CD4-positive, alpha-beta T cell (primary cell): ENCODE measurements at regions not wholly inside any gene's neighbourhood (a gene's known extent, or its start where the extent isn't known, plus 50 kb on each side); places are given as distances from the start of the nearest gene placed in this dataset.
A peak's percentile ranks its signal among the peaks of the same experiment; 100 is the strongest.

ENCODE experiments used
- ATAC-seq: fragments of 200-7000 bp; cut with Tn5 transposase; one replicate; pipeline ENCODE4 v1.10.0; 2022; ENCODE audit warnings: mild to moderate bottlenecking; ENCODE audit not compliant: poor library complexity
- CTCF ChIA-PET: fragments of 350-600 bp; sonication (Branson Sonifier 250); formaldehyde crosslinking; loops from one replicate; lab custom pipeline; 2021; ENCODE audit warnings: antibody characterized with exemption, inconsistent platforms; lab: Charles Lee
- POLR2A ChIA-PET: fragments of 350-600 bp; sonication (Branson Sonifier 250); formaldehyde crosslinking; loops from one replicate; lab custom pipeline; 2021; ENCODE audit warnings: antibody characterized with exemption, inconsistent platforms; lab: Charles Lee
- DNase-seq, 14 experiments: peaks; one replicate each; pipeline ENCODE4 v3.0.0-alpha.2; 2013 to 2020; ENCODE audit warnings: mixed read lengths in 2 of 14
- H3K27ac ChIP-seq, 2 donors: one replicate each; pipeline versions ENCODE4 v1.5.1 to v1.7.0; 2013; ENCODE audit warnings: low read length in 2 of 2, low read depth in 1 of 2, mild to moderate bottlenecking in 1 of 2
- H3K27me3 ChIP-seq, 2 experiments: 1 replicate in 1 of 2; 2 replicates in 1 of 2; pipeline versions ENCODE4 v1.6.1 to v1.7.0; 2013; ENCODE audit warnings: low read length in 2 of 2, control low read depth in 1 of 2, mild to moderate bottlenecking in 1 of 2, moderate library complexity in 1 of 2; ENCODE audit not compliant: insufficient read depth in 2 of 2, control insufficient read depth in 1 of 2
- H3K36me3 ChIP-seq: one replicate; pipeline ENCODE4 v1.6.1; 2013; ENCODE audit warnings: low read length, control low read depth; ENCODE audit not compliant: insufficient read depth
- H3K4me1 ChIP-seq: one replicate; pipeline ENCODE4 v1.6.1; 2013; ENCODE audit warnings: low read length, control low read depth; ENCODE audit not compliant: insufficient read depth
- H3K4me3 ChIP-seq: one replicate; pipeline ENCODE4 v1.5.1; 2013; ENCODE audit warnings: mild to moderate bottlenecking, low read length, moderate library complexity
- H3K9me3 ChIP-seq, 2 experiments: 1 replicate in 1 of 2; 2 replicates in 1 of 2; pipeline versions ENCODE4 v1.6.1 to v1.7.0; 2013; ENCODE audit warnings: low read length in 2 of 2, mild to moderate bottlenecking in 2 of 2, control low read depth in 1 of 2, moderate library complexity in 1 of 2; ENCODE audit not compliant: control insufficient read depth in 1 of 2, insufficient read depth in 1 of 2
- H3K27ac Mint-ChIP-seq: one replicate; pipeline ENCODE4 v1.8.0; 2020; ENCODE audit warnings: mixed read lengths
- H3K27me3 Mint-ChIP-seq: one replicate; pipeline ENCODE4 v1.8.0; 2021; ENCODE audit warnings: mixed read lengths
- H3K36me3 Mint-ChIP-seq: one replicate; pipeline ENCODE4 v1.8.0; 2021; ENCODE audit warnings: low read depth, mixed read lengths
- H3K4me1 Mint-ChIP-seq: one replicate; pipeline ENCODE4 v1.8.0; 2021; ENCODE audit warnings: low read depth, mixed read lengths
- H3K4me3 Mint-ChIP-seq: one replicate; pipeline ENCODE4 v1.8.0; 2020; ENCODE audit warnings: mild to moderate bottlenecking, mixed read lengths
- H3K9me3 Mint-ChIP-seq: one replicate; pipeline ENCODE4 v1.8.0; 2020; ENCODE audit warnings: mixed read lengths
- CTCF ChIP-seq: fragments of 200-600 bp; IDR thresholded peaks from one replicate; pipeline ENCODE4 v1.8.0; 2022; ENCODE audit warnings: antibody characterized with exemption, mild to moderate bottlenecking
- intact Hi-C, 2 experiments: fragments of 100-400 bp; cut with DNase I in 1 of 2; cut with micrococcal nuclease in 1 of 2; formaldehyde crosslinking; loops; one replicate each; pipeline versions ENCODE4 v1.15.1 to v1.9.0; 2023 to 2025; cut with DNase I, micrococcal nuclease

GRCh38 chr14:22155571-22155970 lies 433.5 kb downstream of the DAD1 start:
- H3K4me1 Mint-ChIP-seq, result peaks cover 6% of the 10 kb centered on the region
- H3K36me3 ChIP-seq, result no peaks in the 10 kb centered on the region
- no peak overlapping the region for H3K4me3 Mint-ChIP-seq
- H3K27ac ChIP-seq, result no peak overlapping the region
- ATAC-seq (no peak), DNase-seq (no peak)
- no peaks in the 10 kb centered on the region for H3K27me3 Mint-ChIP-seq
- no peaks in the 10 kb centered on the region for H3K4me1 ChIP-seq
- H3K4me3 ChIP-seq, result no peak overlapping the region
- ChIA-PET POLR2A (no interaction called here), CTCF (no interaction called here)
- H3K9me3 Mint-ChIP-seq, result no peaks in the 10 kb centered on the region
- no peak for TF ChIP-seq CTCF
- H3K27me3 ChIP-seq, result no peaks in the 10 kb centered on the region
- H3K36me3 Mint-ChIP-seq, result no peaks in the 10 kb centered on the region
- intact Hi-C loops, result no loop called here
- no peak overlapping the region for H3K27ac Mint-ChIP-seq
- H3K9me3 ChIP-seq, result no peaks in the 10 kb centered on the region

GRCh38 chr14:22152903-22153302 lies 436.1 kb downstream of the DAD1 start:
- H3K4me1 Mint-ChIP-seq, result peaks cover 6% of the 10 kb centered on the region
- POLR2A ChIA-PET, result interaction anchor here (1.3 kb wide), 1 partner anchor 10 kb away, joined by 3 read pairs; no protein-coding TSS in a partner anchor
- H3K27ac Mint-ChIP-seq, result no peak overlapping the region
- H3K36me3 Mint-ChIP-seq, result no peaks in the 10 kb centered on the region
- Histone ChIP-seq H3K9me3 (no peaks in the 10 kb centered on the region), H3K27ac (no peak overlapping the region), H3K4me1 (no peaks in the 10 kb centered on the region), H3K4me3 (no peak overlapping the region), H3K36me3 (no peaks in the 10 kb centered on the region), H3K27me3 (no peaks in the 10 kb centered on the region)
- no peak overlapping the region for H3K4me3 Mint-ChIP-seq
- no peak for TF ChIP-seq CTCF
- ATAC-seq (no peak), DNase-seq (peak in 2 of 14 experiments; percentile 3 to 14)
- intact Hi-C loops, result no loop called here
- CTCF ChIA-PET, result no interaction called here
- H3K27me3 Mint-ChIP-seq, result no peaks in the 10 kb centered on the region
- no peaks in the 10 kb centered on the region for H3K9me3 Mint-ChIP-seq

- ATAC-seq, result no peak
- no peak overlapping the region for H3K4me3 Mint-ChIP-seq
- no peaks in the 10 kb centered on the region for H3K36me3 ChIP-seq
These were observed 436.7 kb downstream of the DAD1 start for GRCh38 chr14:22152161-22152870.

More at GRCh38 chr14:22152161-22152870, 436.7 kb downstream of the DAD1 start:
- Mint-ChIP-seq H3K27me3 (no peaks in the 10 kb centered on the region), H3K36me3 (no peaks in the 10 kb centered on the region), H3K27ac (no peak overlapping the region), H3K9me3 (no peaks in the 10 kb centered on the region), H3K4me1 (peaks cover 12% of the 10 kb centered on the region)
- H3K4me1 ChIP-seq, result no peaks in the 10 kb centered on the region
- no peak overlapping the region for H3K27ac ChIP-seq
- H3K27me3 ChIP-seq, result no peaks in the 10 kb centered on the region
- ChIA-PET CTCF (no interaction called here), POLR2A (interaction anchor here (1.3 kb wide), 1 partner anchor 11 kb away, joined by 3 read pairs; no protein-coding TSS in a partner anchor)
- H3K4me3 ChIP-seq, result no peak overlapping the region
- intact Hi-C loops, result no loop called here
- no peak for DNase-seq
- H3K9me3 ChIP-seq, result no peaks in the 10 kb centered on the region
- no peak for TF ChIP-seq CTCF
